ENCODE measurements at regions not wholly inside any gene's neighbourhood (a gene's known extent, or its start where the extent isn't known, plus 50 kb on each side); places are given as distances from the start of the nearest gene placed in this dataset.

DNA sequence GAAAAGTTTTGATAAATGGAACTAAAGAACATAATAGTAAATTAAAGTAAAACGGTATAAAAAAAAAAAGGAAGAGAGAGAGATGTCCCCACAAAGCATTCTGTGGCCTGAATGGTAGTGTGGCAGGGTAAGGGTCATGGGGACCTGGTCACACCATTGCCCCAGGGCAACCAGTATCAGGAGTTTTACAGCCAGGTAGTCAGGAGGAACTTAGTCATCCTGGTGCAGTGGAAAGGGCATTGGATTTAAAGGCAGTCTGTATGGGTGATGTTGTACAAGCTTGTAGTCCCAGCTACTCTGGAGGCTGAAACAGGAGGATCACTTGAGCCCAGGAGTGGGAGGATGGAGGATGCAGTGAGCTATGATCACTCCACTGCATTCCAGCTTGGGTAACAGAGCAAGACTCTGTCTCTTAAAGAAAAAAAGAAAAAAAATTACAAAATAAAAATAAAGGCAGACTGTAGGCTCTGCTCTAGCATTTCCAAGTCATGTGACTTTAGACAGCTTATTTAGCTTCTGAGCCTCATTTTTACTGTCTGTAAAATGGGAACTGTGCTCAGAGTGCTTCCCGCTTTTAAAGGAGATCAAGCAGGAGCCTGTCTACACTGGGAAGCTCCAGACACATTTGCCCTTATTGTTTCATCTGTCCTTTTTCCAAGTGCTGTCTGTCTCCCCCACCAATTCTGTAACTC, 112.8 kb upstream of the ARMC2 start:
- TF ChIP-seq CTCF (IDR thresholded peaks at IDR 0.05) (no peak), EZH2phosphoT487 (IDR thresholded peaks at IDR 0.05; ENCODE audit: borderline replicate concordance, low read depth) (no peak), NFIC (IDR thresholded peaks at IDR 0.05; ENCODE audit: borderline replicate concordance) (no peak), YY1 (IDR thresholded peaks at IDR 0.05; ENCODE audit: low read depth) (no peak), GATA2 (CRISPR knock-in tag; IDR thresholded peaks at IDR 0.05) (no peak), POLR2AphosphoS5 (IDR thresholded peaks at IDR 0.05; ENCODE audit: low read depth, low read length) (no peak)
- TF ChIP-seq, protein P1, sequence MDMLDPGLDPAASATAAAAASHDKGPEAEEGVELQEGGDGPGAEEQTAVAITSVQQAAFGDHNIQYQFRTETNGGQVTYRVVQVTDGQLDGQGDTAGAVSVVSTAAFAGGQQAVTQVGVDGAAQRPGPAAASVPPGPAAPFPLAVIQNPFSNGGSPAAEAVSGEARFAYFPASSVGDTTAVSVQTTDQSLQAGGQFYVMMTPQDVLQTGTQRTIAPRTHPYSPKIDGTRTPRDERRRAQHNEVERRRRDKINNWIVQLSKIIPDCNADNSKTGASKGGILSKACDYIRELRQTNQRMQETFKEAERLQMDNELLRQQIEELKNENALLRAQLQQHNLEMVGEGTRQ (IDR thresholded peaks at IDR 0.05; ENCODE audit: borderline replicate concordance, low read depth, low read length): no peak
- TF ChIP-seq, protein P2, sequence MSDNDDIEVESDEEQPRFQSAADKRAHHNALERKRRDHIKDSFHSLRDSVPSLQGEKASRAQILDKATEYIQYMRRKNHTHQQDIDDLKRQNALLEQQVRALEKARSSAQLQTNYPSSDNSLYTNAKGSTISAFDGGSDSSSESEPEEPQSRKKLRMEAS (IDR thresholded peaks at IDR 0.05; ENCODE audit: low read depth): no peak
